ENCODE measurements at regions not wholly inside any gene's neighbourhood (a gene's known extent, or its start where the extent isn't known, plus 50 kb on each side); places are given as distances from the start of the nearest gene placed in this dataset.

GRCh38 chr12:29945904-29946303 lies 162.2 kb upstream of the TMTC1 start:
- CTCF ChIA-PET: no interaction called here
- intact Hi-C loops (cut with micrococcal nuclease): no loop called here
- DNase-seq: no peak
- no peak overlapping the region for H3K4me3 Mint-ChIP-seq
- H3K27ac Mint-ChIP-seq: no peak overlapping the region
- no peaks in the 10 kb centered on the region for H3K36me3 Mint-ChIP-seq (ENCODE audit: low read depth)
- no peaks in the 10 kb centered on the region for H3K27me3 Mint-ChIP-seq (ENCODE audit: low read depth)
- H3K9me3 Mint-ChIP-seq: peaks cover 1% of the 10 kb centered on the region
- H3K4me1 Mint-ChIP-seq (ENCODE audit: low read depth): no peaks in the 10 kb centered on the region

GRCh38 chr12:29944269-29945000 lies 160.7 kb upstream of the TMTC1 start:
- Mint-ChIP-seq H3K4me3 (no peak overlapping the region), H3K4me1 (ENCODE audit: low read depth) (no peaks in the 10 kb centered on the region), H3K9me3 (no peaks in the 10 kb centered on the region), H3K27me3 (ENCODE audit: low read depth) (no peaks in the 10 kb centered on the region), H3K36me3 (ENCODE audit: low read depth) (no peaks in the 10 kb centered on the region), H3K27ac (no peak overlapping the region)
- intact Hi-C loops (cut with micrococcal nuclease): no loop called here
- DNase-seq: no peak
- CTCF ChIA-PET: no interaction called here

- Mint-ChIP-seq H3K27ac (no peak overlapping the region), H3K36me3 (ENCODE audit: low read depth) (no peaks in the 10 kb centered on the region)
Measured at GRCh38 chr12:29943683-29944082, 159.9 kb upstream of the TMTC1 start.

GRCh38 chr12:29940811-29941210 lies 157.1 kb upstream of the TMTC1 start:
- no peak for DNase-seq
- Mint-ChIP-seq H3K27ac (no peak overlapping the region), H3K9me3 (no peaks in the 10 kb centered on the region), H3K36me3 (ENCODE audit: low read depth) (no peaks in the 10 kb centered on the region), H3K27me3 (ENCODE audit: low read depth) (peaks cover 3% of the 10 kb centered on the region), H3K4me3 (no peak overlapping the region), H3K4me1 (ENCODE audit: low read depth) (no peaks in the 10 kb centered on the region)
- CTCF ChIA-PET: no interaction called here
- intact Hi-C loops (cut with micrococcal nuclease): no loop called here

More at GRCh38 chr12:29943683-29944082, 159.9 kb upstream of the TMTC1 start:
- H3K27me3 Mint-ChIP-seq (ENCODE audit: low read depth): peaks cover 3% of the 10 kb centered on the region
- CTCF ChIA-PET: no interaction called here
- intact Hi-C loops (cut with micrococcal nuclease): no loop called here
- no peak overlapping the region for H3K4me3 Mint-ChIP-seq
- no peaks in the 10 kb centered on the region for H3K4me1 Mint-ChIP-seq (ENCODE audit: low read depth)
- DNase-seq: no peak
- H3K9me3 Mint-ChIP-seq: no peaks in the 10 kb centered on the region

GRCh38 chr12:29930503-29930902 lies 146.8 kb upstream of the TMTC1 start:
- H3K4me3 Mint-ChIP-seq: no peak overlapping the region
- intact Hi-C loops (cut with micrococcal nuclease): no loop called here
- CTCF ChIA-PET: no interaction called here

GRCh38 chr12:29929295-29929694 lies 145.6 kb upstream of the TMTC1 start:
- no peak for DNase-seq
- Mint-ChIP-seq H3K27ac (no peak overlapping the region), H3K9me3 (no peaks in the 10 kb centered on the region), H3K4me3 (no peak overlapping the region), H3K36me3 (ENCODE audit: low read depth) (no peaks in the 10 kb centered on the region), H3K27me3 (ENCODE audit: low read depth) (no peaks in the 10 kb centered on the region), H3K4me1 (ENCODE audit: low read depth) (no peaks in the 10 kb centered on the region)
- CTCF ChIA-PET: no interaction called here
- intact Hi-C loops (cut with micrococcal nuclease): no loop called here

More at GRCh38 chr12:29930503-29930902, 146.8 kb upstream of the TMTC1 start:
- Mint-ChIP-seq H3K9me3 (no peaks in the 10 kb centered on the region), H3K4me1 (ENCODE audit: low read depth) (no peaks in the 10 kb centered on the region), H3K36me3 (ENCODE audit: low read depth) (no peaks in the 10 kb centered on the region), H3K27me3 (ENCODE audit: low read depth) (no peaks in the 10 kb centered on the region), H3K27ac (no peak overlapping the region)
- no peak for DNase-seq

- DNase-seq: no peak
- no peak overlapping the region for H3K4me3 Mint-ChIP-seq
- peaks cover 6% of the 10 kb centered on the region for H3K9me3 Mint-ChIP-seq
- intact Hi-C loops (cut with micrococcal nuclease): no loop called here
- CTCF ChIA-PET: no interaction called here
- H3K27ac Mint-ChIP-seq: no peak overlapping the region
- no peaks in the 10 kb centered on the region for H3K4me1 Mint-ChIP-seq (ENCODE audit: low read depth)
- no peaks in the 10 kb centered on the region for H3K36me3 Mint-ChIP-seq (ENCODE audit: low read depth)
- H3K27me3 Mint-ChIP-seq (ENCODE audit: low read depth): no peaks in the 10 kb centered on the region
Measured at GRCh38 chr12:29921307-29921706, 137.6 kb upstream of the TMTC1 start.

- Mint-ChIP-seq H3K4me3 (no peak overlapping the region), H3K9me3 (peaks cover 3% of the 10 kb centered on the region), H3K27me3 (ENCODE audit: low read depth) (peaks cover 3% of the 10 kb centered on the region), H3K4me1 (ENCODE audit: low read depth) (no peaks in the 10 kb centered on the region), H3K36me3 (ENCODE audit: low read depth) (no peaks in the 10 kb centered on the region), H3K27ac (no peak overlapping the region)
- no peak for DNase-seq
- CTCF ChIA-PET: no interaction called here
- intact Hi-C loops (cut with micrococcal nuclease): no loop called here
Measured at GRCh38 chr12:29908157-29908556, 124.4 kb upstream of the TMTC1 start.

GRCh38 chr12:29907461-29907860 lies 123.7 kb upstream of the TMTC1 start:
- CTCF ChIA-PET: no interaction called here
- Mint-ChIP-seq H3K27ac (no peak overlapping the region), H3K27me3 (ENCODE audit: low read depth) (peaks cover 3% of the 10 kb centered on the region), H3K36me3 (ENCODE audit: low read depth) (no peaks in the 10 kb centered on the region), H3K9me3 (peaks cover 3% of the 10 kb centered on the region), H3K4me3 (no peak overlapping the region), H3K4me1 (ENCODE audit: low read depth) (no peaks in the 10 kb centered on the region)
- no peak for DNase-seq
- intact Hi-C loops (cut with micrococcal nuclease): no loop called here

GRCh38 chr12:29902043-29902442 lies 118.3 kb upstream of the TMTC1 start:
- CTCF ChIA-PET: no interaction called here
- no peaks in the 10 kb centered on the region for H3K36me3 Mint-ChIP-seq (ENCODE audit: low read depth)
- H3K27me3 Mint-ChIP-seq (ENCODE audit: low read depth): peaks cover 3% of the 10 kb centered on the region
- no peak overlapping the region for H3K27ac Mint-ChIP-seq
- peaks cover 7% of the 10 kb centered on the region for H3K9me3 Mint-ChIP-seq
- no peak overlapping the region for H3K4me3 Mint-ChIP-seq
- no peak for DNase-seq
- intact Hi-C loops (cut with micrococcal nuclease): no loop called here
- H3K4me1 Mint-ChIP-seq (ENCODE audit: low read depth): no peaks in the 10 kb centered on the region

- Mint-ChIP-seq H3K27ac (no peak overlapping the region), H3K4me1 (ENCODE audit: low read depth) (no peaks in the 10 kb centered on the region), H3K27me3 (ENCODE audit: low read depth) (peaks cover 1% of the 10 kb centered on the region), H3K9me3 (peaks cover 5% of the 10 kb centered on the region), H3K4me3 (no peak overlapping the region), H3K36me3 (ENCODE audit: low read depth) (no peaks in the 10 kb centered on the region)
- CTCF ChIA-PET: interaction anchor here (0.5 kb wide), 1 partner anchor 105 kb away, joined by 3 read pairs; no protein-coding TSS in a partner anchor
- no peak for DNase-seq
- intact Hi-C loops (cut with micrococcal nuclease): no loop called here
Measured at GRCh38 chr12:29901585-29901984, 117.8 kb upstream of the TMTC1 start.

- H3K4me3 Mint-ChIP-seq: no peak overlapping the region
- no peaks in the 10 kb centered on the region for H3K36me3 Mint-ChIP-seq (ENCODE audit: low read depth)
- no peaks in the 10 kb centered on the region for H3K27me3 Mint-ChIP-seq (ENCODE audit: low read depth)
- H3K4me1 Mint-ChIP-seq (ENCODE audit: low read depth): no peaks in the 10 kb centered on the region
- CTCF ChIA-PET: no interaction called here
- H3K27ac Mint-ChIP-seq: no peak overlapping the region
- no peak for DNase-seq
- intact Hi-C loops (cut with micrococcal nuclease): no loop called here
- H3K9me3 Mint-ChIP-seq: peaks cover 4% of the 10 kb centered on the region
Measured at GRCh38 chr12:29899212-29899931, 115.6 kb upstream of the TMTC1 start.

- Mint-ChIP-seq H3K27ac (no peak overlapping the region), H3K9me3 (peaks cover 4% of the 10 kb centered on the region), H3K4me1 (ENCODE audit: low read depth) (no peaks in the 10 kb centered on the region), H3K4me3 (no peak overlapping the region), H3K36me3 (ENCODE audit: low read depth) (no peaks in the 10 kb centered on the region), H3K27me3 (ENCODE audit: low read depth) (no peaks in the 10 kb centered on the region)
- intact Hi-C loops (cut with micrococcal nuclease): no loop called here
- DNase-seq: no peak
- CTCF ChIA-PET: interaction anchor here (0.6 kb wide), 1 partner anchor 544 kb away, joined by 3 read pairs; no protein-coding TSS in a partner anchor
Measured at GRCh38 chr12:29895966-29896365, 112.2 kb upstream of the TMTC1 start.
